ENCODE measurements at regions not wholly inside any gene's neighbourhood (a gene's known extent, or its start where the extent isn't known, plus 50 kb on each side); places are given as distances from the start of the nearest gene placed in this dataset.

- no peak for TF ChIP-seq CTCF (conservative IDR thresholded peaks at IDR 0.05 in 1 of 2, IDR thresholded peaks at IDR 0.05 in 1 of 2; ENCODE audit: low read depth in 1 of 2, low read length in 2 of 2)
- no peak for TF ChIP-seq EZH2 (IDR thresholded peaks at IDR 0.05; ENCODE audit: low read length, missing control alignments)
Measured at GRCh38 chr2:120497261-120497977, 151.5 kb downstream of the INHBB start.
